ENCODE measurements at regions not wholly inside any gene's neighbourhood (a gene's known extent, or its start where the extent isn't known, plus 50 kb on each side); places are given as distances from the start of the nearest gene placed in this dataset.
A peak's percentile ranks its signal among the peaks of the same experiment; 100 is the strongest.
"Not testable (repeated sequence)": the region's sequence is repeated elsewhere in the genome, so short reads cannot be mapped to it uniquely, and the experiment has no call there.

- H3K4me3 ChIP-seq (ENCODE audit: low read depth, low read length), result no peak overlapping the region
- TF ChIP-seq, protein P1, sequence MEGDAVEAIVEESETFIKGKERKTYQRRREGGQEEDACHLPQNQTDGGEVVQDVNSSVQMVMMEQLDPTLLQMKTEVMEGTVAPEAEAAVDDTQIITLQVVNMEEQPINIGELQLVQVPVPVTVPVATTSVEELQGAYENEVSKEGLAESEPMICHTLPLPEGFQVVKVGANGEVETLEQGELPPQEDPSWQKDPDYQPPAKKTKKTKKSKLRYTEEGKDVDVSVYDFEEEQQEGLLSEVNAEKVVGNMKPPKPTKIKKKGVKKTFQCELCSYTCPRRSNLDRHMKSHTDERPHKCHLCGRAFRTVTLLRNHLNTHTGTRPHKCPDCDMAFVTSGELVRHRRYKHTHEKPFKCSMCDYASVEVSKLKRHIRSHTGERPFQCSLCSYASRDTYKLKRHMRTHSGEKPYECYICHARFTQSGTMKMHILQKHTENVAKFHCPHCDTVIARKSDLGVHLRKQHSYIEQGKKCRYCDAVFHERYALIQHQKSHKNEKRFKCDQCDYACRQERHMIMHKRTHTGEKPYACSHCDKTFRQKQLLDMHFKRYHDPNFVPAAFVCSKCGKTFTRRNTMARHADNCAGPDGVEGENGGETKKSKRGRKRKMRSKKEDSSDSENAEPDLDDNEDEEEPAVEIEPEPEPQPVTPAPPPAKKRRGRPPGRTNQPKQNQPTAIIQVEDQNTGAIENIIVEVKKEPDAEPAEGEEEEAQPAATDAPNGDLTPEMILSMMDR (IDR thresholded peaks at IDR 0.05; ENCODE audit: insufficient read depth, low read length), result no peak
- no peak for DNase-seq (ENCODE audit: low read depth)
These were observed 74.1 kb downstream of the PRSS23 start for GRCh38 chr11:86874304-86875056.

DNA sequence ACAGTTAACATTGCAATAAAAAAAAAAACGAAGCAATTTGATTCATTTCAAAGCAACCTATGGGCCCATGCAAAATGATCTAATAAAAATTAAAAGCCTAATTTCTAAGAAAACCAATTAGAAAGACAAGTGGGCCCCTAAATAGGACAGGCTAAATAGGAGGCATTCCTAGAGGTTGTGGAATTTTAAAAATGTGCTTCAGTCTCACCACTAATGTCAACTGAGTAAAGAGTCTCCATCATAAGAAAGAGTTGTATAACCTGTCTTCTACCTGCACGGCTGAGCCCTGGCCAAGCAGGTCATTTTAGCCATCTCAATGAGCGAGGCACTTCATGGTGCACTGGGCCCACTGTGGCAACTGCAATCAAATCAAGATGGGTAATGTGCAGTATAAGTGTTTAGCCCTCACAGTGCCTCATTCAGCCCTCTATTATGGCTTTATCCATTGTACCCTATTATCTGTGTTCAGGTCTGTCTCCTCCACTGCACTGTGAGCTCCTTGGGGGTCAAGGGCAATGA is 76.4 kb downstream of the PRSS23 start:
- TF ChIP-seq, protein P1 (IDR thresholded peaks at IDR 0.05; ENCODE audit: insufficient read depth, low read length), result no peak
- no peak overlapping the region for H3K4me3 ChIP-seq (ENCODE audit: low read depth, low read length)
- DNase-seq (ENCODE audit: low read depth), result no peak

GRCh38 chr11:86877503-86877902 is 77.2 kb downstream of the PRSS23 start:
- TF ChIP-seq, protein P1 (IDR thresholded peaks at IDR 0.05; ENCODE audit: insufficient read depth, low read length), result no peak
- DNase-seq (ENCODE audit: low read depth), result no peak
- H3K4me3 ChIP-seq (ENCODE audit: low read depth, low read length), result no peak overlapping the region

DNA sequence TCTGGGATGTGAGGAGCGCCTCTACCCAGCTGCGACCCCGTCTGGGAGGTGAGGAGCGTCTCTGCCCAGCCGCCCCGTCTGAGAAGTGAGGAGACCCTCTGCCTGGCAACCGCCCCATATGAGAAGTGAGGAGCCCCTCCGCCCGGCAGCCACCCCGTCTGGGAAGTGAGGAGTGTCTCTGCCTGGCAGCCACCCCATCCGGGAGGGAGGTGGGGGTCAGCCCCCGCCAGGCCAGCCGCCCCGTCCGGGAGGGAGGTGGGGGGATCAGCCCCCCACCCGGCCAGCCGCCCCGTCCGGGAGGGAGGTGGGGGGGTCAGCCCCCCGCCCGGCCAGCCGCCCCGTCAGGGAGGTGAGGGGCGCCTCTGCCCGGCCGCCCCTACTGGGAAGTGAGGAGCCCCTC is 76.0 kb downstream of the FZD4 start:
- not testable (repeated sequence) for DNase-seq (ENCODE audit: low read depth); H3K4me3 ChIP-seq (ENCODE audit: low read depth, low read length)

GRCh38 chr11:86885311-86885710 is 69.9 kb downstream of the FZD4 start:
- no peak overlapping the region for H3K4me3 ChIP-seq (ENCODE audit: low read depth, low read length)
- DNase-seq (ENCODE audit: low read depth), result no peak
- TF ChIP-seq, protein P1 (IDR thresholded peaks at IDR 0.05; ENCODE audit: insufficient read depth, low read length), result no peak

- TF ChIP-seq, protein P1 (IDR thresholded peaks at IDR 0.05; ENCODE audit: insufficient read depth, low read length), result no peak
- peak; percentile 77 for DNase-seq (ENCODE audit: low read depth)
- no peak overlapping the region for H3K4me3 ChIP-seq (ENCODE audit: low read depth, low read length)
These were observed 66.8 kb downstream of the FZD4 start for GRCh38 chr11:86888164-86889000.

DNA sequence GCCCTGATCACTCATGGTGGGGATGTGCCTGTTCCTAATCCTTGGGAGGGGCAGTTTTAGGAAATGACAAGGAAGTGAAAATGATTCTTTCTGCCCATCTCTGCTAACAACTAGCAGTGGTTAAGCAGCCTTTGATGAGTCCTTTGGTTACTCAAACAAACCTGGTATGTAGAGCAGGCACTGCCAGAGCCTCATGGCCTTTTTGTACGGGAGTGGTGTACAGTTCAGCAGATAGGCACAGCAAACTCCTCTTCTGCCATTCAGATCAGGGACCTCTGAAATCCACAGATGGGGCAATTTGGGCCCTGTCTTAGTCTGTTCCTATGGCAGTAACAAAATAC is 66.2 kb downstream of the FZD4 start:
- DNase-seq (ENCODE audit: low read depth), result no peak
- TF ChIP-seq, protein P1 (IDR thresholded peaks at IDR 0.05; ENCODE audit: insufficient read depth, low read length), result no peak
- no peak overlapping the region for H3K4me3 ChIP-seq (ENCODE audit: low read depth, low read length)
